HG03575 (cell line): ENCODE measurements at regions not wholly inside any gene's neighbourhood (a gene's known extent, or its start where the extent isn't known, plus 50 kb on each side); places are given as distances from the start of the nearest gene placed in this dataset.

Experiments
- ATAC-seq: cut with Tn5 transposase; IDR thresholded peaks from one replicate; pipeline ENCODE4 v1.9.1; 2021; ENCODE audit not compliant: unreplicated experiment, insufficient number of reproducible peaks, low FRiP score; ENCODE audit errors: extremely low read depth

- ATAC-seq, result no peak
These were observed 80.2 kb upstream of the SKOR2 start for GRCh38 chr18:47331641-47332040.

GRCh38 chr18:47331026-47331425 lies 79.6 kb upstream of the SKOR2 start:
- ATAC-seq, result no peak

- ATAC-seq, result no peak
These were observed 71.7 kb upstream of the SKOR2 start for GRCh38 chr18:47323158-47323557.

- ATAC-seq, result no peak
These were observed 70.4 kb upstream of the SKOR2 start for GRCh38 chr18:47321815-47322214.

GRCh38 chr18:47317824-47318508 lies 66.5 kb upstream of the SKOR2 start:
- ATAC-seq, result no peak

- ATAC-seq, result no peak
These were observed 65.5 kb upstream of the SKOR2 start for GRCh38 chr18:47316924-47317323.

GRCh38 chr18:47313901-47314300 lies 62.4 kb upstream of the SKOR2 start:
- no peak for ATAC-seq

GRCh38 chr18:47311585-47311984 lies 60.1 kb upstream of the SKOR2 start:
- ATAC-seq, result no peak
